GM12878 (cell line): ENCODE measurements at regions not wholly inside any gene's neighbourhood (a gene's known extent, or its start where the extent isn't known, plus 50 kb on each side); places are given as distances from the start of the nearest gene placed in this dataset.

Source experiments
- ATAC-seq: fragments of 200-7000 bp; cut with Tn5 transposase; 3 replicates; pipeline ENCODE4 v1.9.1; 2020; ENCODE audit warnings: mild to moderate bottlenecking, moderate library complexity
- BruUV-seq: library from RNA; stranded (reverse); fragments of 400-500 nt; replicated peaks from 2 replicates; lab custom pipeline; 2021; lab: Mats Ljungman, UMichigan
- CTCF ChIA-PET: fragments of 300-600 bp; sonication (Branson Sonifier 250); formaldehyde crosslinking; extraction: SDS; loops from one replicate; lab custom pipeline; 2021; ENCODE audit warnings: inconsistent platforms; lab: Yijun Ruan, JAX
- POLR2A ChIA-PET: fragments of 350-600 bp; formaldehyde crosslinking; extraction: SDS; loops from one replicate; lab custom pipeline; 2021; ENCODE audit warnings: inconsistent platforms; lab: Charles Lee
- RAD21 ChIA-PET: fragments of 300-600 bp; sonication (Branson Sonifier 250); formaldehyde crosslinking; loops from one replicate; lab custom pipeline; 2023; ENCODE audit warnings: antibody characterized with exemption; ENCODE audit not compliant: unreplicated experiment; lab: Charles Lee
- SMC1A ChIA-PET: fragments of 300-600 bp; sonication (Branson Sonifier 250); formaldehyde crosslinking; loops from one replicate; lab custom pipeline; 2023; ENCODE audit not compliant: unreplicated experiment, uncharacterized antibody; lab: Charles Lee
- DNase-seq: peaks from one replicate; pipeline ENCODE4 v3.0.0-alpha.2; 2011; ENCODE audit warnings: low read depth, low spot score
- FAIRE-seq: peaks from 3 replicates; lab custom pipeline; 2011; peaks lifted over from hg19 to GRCh38; lab: Jason Lieb, UNC
- H2AFZ ChIP-seq: 2 replicates; pipeline ENCODE4 v1.6.0; 2011; ENCODE audit warnings: low read depth, low read length, control low read depth; ENCODE audit not compliant: control insufficient read depth
- H3K27ac ChIP-seq: 2 replicates; pipeline ENCODE4 v1.5.1; 2011; ENCODE audit warnings: control low read depth; ENCODE audit not compliant: control insufficient read depth, insufficient read depth
- H3K27me3 ChIP-seq, 2 experiments: replicated peaks in 1 of 2; 2 replicates each; pipeline versions ENCODE4 v1.6.0 to v1.6.1; 2011; ENCODE audit warnings: low read length in 1 of 2; ENCODE audit not compliant: control insufficient read depth in 2 of 2, insufficient read depth in 2 of 2
- H3K36me3 ChIP-seq, 2 experiments: 2 replicates each; pipeline ENCODE4 v1.5.1; 2011; ENCODE audit warnings: low read length in 1 of 2; ENCODE audit not compliant: control insufficient read depth in 2 of 2, insufficient read depth in 2 of 2
- H3K4me1 ChIP-seq: 2 replicates; pipeline ENCODE4 v1.6.1; 2011; ENCODE audit warnings: mild to moderate bottlenecking, low read length, moderate library complexity, mixed read lengths; ENCODE audit not compliant: control insufficient read depth, insufficient read depth
- H3K4me2 ChIP-seq: 2 replicates; pipeline ENCODE4 v1.6.0; 2011; ENCODE audit warnings: control low read depth; ENCODE audit not compliant: control insufficient read depth, insufficient read depth
- H3K4me3 ChIP-seq: fragments of 200-600 bp; sonication (generic); 2 replicates; pipeline ENCODE4 v1.5.1; 2016
- H3K79me2 ChIP-seq: 2 replicates; pipeline ENCODE4 v1.6.0; 2011; ENCODE audit warnings: low read length; ENCODE audit not compliant: control insufficient read depth, insufficient read depth
- H3K9ac ChIP-seq: 2 replicates; pipeline ENCODE4 v1.8.0; 2011; ENCODE audit warnings: low read length, control low read depth, mixed read lengths; ENCODE audit not compliant: control insufficient read depth, insufficient read depth
- H3K9me3 ChIP-seq: replicated peaks from 3 replicates; pipeline ENCODE4 v1.5.1; 2011; ENCODE audit warnings: mild to moderate bottlenecking, low read length; ENCODE audit not compliant: control insufficient read depth, insufficient read depth
- H4K20me1 ChIP-seq: 2 replicates; pipeline ENCODE4 v1.6.0; 2011; ENCODE audit not compliant: control insufficient read depth, insufficient read depth
- CEBPB ChIP-seq, 2 experiments: fragments of 150-350 bp in 1 of 2; IDR thresholded peaks; 2 replicates each; pipeline ENCODE4 v1.6.1; 2012 to 2014; ENCODE audit warnings: low read depth in 2 of 2, low read length in 2 of 2, borderline replicate concordance in 1 of 2, inconsistent platforms in 1 of 2
- DPF2 ChIP-seq: fragments of 450-650 bp; IDR thresholded peaks from 2 replicates; pipeline ENCODE4 v1.6.1; 2017; ENCODE audit warnings: mild to moderate bottlenecking
- E2F8 ChIP-seq: fragments of 450-650 bp; IDR thresholded peaks from 2 replicates; pipeline ENCODE4 v1.6.1; 2018; ENCODE audit warnings: mild to moderate bottlenecking, low read depth, moderate library complexity; ENCODE audit not compliant: partially characterized antibody
- EGR1 ChIP-seq, 2 experiments: IDR thresholded peaks; 1 replicate in 1 of 2; 2 replicates in 1 of 2; pipeline ENCODE4 v1.6.1; 2011 to 2012; ENCODE audit warnings: low read depth in 2 of 2, low read length in 2 of 2, borderline replicate concordance in 1 of 2, mild to moderate bottlenecking in 1 of 2, moderate library complexity in 1 of 2
- EP300 ChIP-seq, 2 experiments: fragments of 150-350 bp in 1 of 2; IDR thresholded peaks; 2 replicates each; pipeline ENCODE4 v1.6.1; 2011 to 2012; ENCODE audit warnings: low read depth in 2 of 2, low read length in 2 of 2, borderline replicate concordance in 1 of 2, improper control_type of control experiment in 1 of 2, inconsistent platforms in 1 of 2; ENCODE audit not compliant: control insufficient read depth in 1 of 2
- GABPA ChIP-seq: IDR thresholded peaks from 2 replicates; pipeline ENCODE4 v1.6.1; 2014; ENCODE audit warnings: antibody characterized with exemption, low read depth, mild to moderate bottlenecking, inconsistent platforms
- IKZF2 ChIP-seq, 2 experiments: fragments of 450-650 bp; IDR thresholded peaks; 2 replicates each; pipeline ENCODE4 v1.6.1; 2017; ENCODE audit warnings: mild to moderate bottlenecking in 2 of 2, moderate library complexity in 2 of 2
- RB1 ChIP-seq: fragments of 450-650 bp; formaldehyde crosslinking; IDR thresholded peaks from 2 replicates; pipeline ENCODE4 v1.6.1; 2017; ENCODE audit warnings: mild to moderate bottlenecking, borderline replicate concordance
- SMARCA5 ChIP-seq: fragments of 450-650 bp; IDR thresholded peaks from 2 replicates; pipeline ENCODE4 v1.6.1; 2017; ENCODE audit warnings: mild to moderate bottlenecking
- SREBF2 ChIP-seq: IDR thresholded peaks from 2 replicates; pipeline ENCODE4 v1.6.1; 2012; ENCODE audit warnings: mild to moderate bottlenecking, low read length
- TBL1XR1 ChIP-seq: IDR thresholded peaks from 2 replicates; pipeline ENCODE4 v1.6.1; 2012; ENCODE audit warnings: low read depth, low read length, improper control_type of control experiment
- WGBS: methylation state at CpG from one replicate; pipeline ENCODE4 v1.1.6; 2016; ENCODE audit warnings: low lambda C conversion rate; ENCODE audit not compliant: insufficient replicate concordance, insufficient coverage; ENCODE audit errors: missing lambda C conversion rate; 5-methylcytosine and 5-hydroxymethylcytosine counted together
- in situ Hi-C: fragments of 300-500 bp; cut with MboI; formaldehyde crosslinking; loops from 9 replicates; pipeline ENCODE4 v1.14.3; 2018; ENCODE audit warnings: mixed read lengths
- intact Hi-C: fragments of 100-400 bp; cut with micrococcal nuclease; formaldehyde crosslinking; loops from one replicate; pipeline ENCODE4 v1.14.2; 2022; ENCODE audit not compliant: unreplicated experiment

- ChIA-PET POLR2A (no interaction called here), SMC1A (no interaction called here), RAD21 (no interaction called here), CTCF (no interaction called here)
- BruUV-seq: no TSS peak
- in situ Hi-C loops (no loop called here), intact Hi-C loops (no loop called here)
- no peaks in the 10 kb centered on the region for H3K27me3 ChIP-seq
- H3K79me2 ChIP-seq: no peaks in the 10 kb centered on the region
- WGBS: 37% methylated on average over 5 of the region's 5 CpGs
- no peak overlapping the region for H3K9ac ChIP-seq
- H3K4me1 ChIP-seq: 0 out of 2 replicates have a peak, but pooled peaks cover 3% of the 10 kb centered on the region
- ATAC-seq (no peak), FAIRE-seq (no peak), DNase-seq (no peak)
- H3K9me3 ChIP-seq: no peaks in the 10 kb centered on the region
- no peak overlapping the region for H3K4me3 ChIP-seq
- no peak overlapping the region for H3K4me2 ChIP-seq
- H4K20me1 ChIP-seq: no peaks in the 10 kb centered on the region
- no peaks in the 10 kb centered on the region for H3K36me3 ChIP-seq
- no peak for TF ChIP-seq IKZF2 (IDR thresholded peaks at IDR 0.05)
- no peak for TF ChIP-seq RB1
- TF ChIP-seq SMARCA5: no peak
- H3K27ac ChIP-seq: no peak overlapping the region
- H2AFZ ChIP-seq: peak overlapping the region; percentile 10; the same call in 1 of the 2 replicates
Measured at GRCh38 chr4:141395919-141396318, 175.2 kb downstream of the ZNF330 start.

- no peak overlapping the region for H2AFZ ChIP-seq
- CTCF ChIA-PET: interaction anchor here (0.8 to 1.0 kb wide), 2 partner anchors 309 to 319 kb away, joined by 3 to 4 read pairs; no protein-coding TSS in a partner anchor
- RAD21 ChIA-PET: no interaction called here
- no peaks in the 10 kb centered on the region for H4K20me1 ChIP-seq
- H3K9ac ChIP-seq: no peak overlapping the region
- H3K27me3 ChIP-seq: no peaks in the 10 kb centered on the region
- no peak for ATAC-seq
- H3K36me3 ChIP-seq: no peaks in the 10 kb centered on the region
- intact Hi-C loops (no loop called here), in situ Hi-C loops (no loop called here)
- POLR2A ChIA-PET: no interaction called here
- H3K9me3 ChIP-seq: no peaks in the 10 kb centered on the region
- 48% methylated on average over 5 of the region's 5 CpGs for WGBS
- no peak for DNase-seq
- H3K4me1 ChIP-seq: no peaks in the 10 kb centered on the region
- no peak for TF ChIP-seq EGR1 (IDR thresholded peaks at IDR 0.05; ENCODE audit: borderline replicate concordance in 1 of 2, low read depth in 2 of 2, low read length in 2 of 2)
- no peak for TF ChIP-seq E2F8
- TF ChIP-seq CEBPB (IDR thresholded peaks at IDR 0.05; ENCODE audit: borderline replicate concordance in 1 of 2, low read depth in 2 of 2, low read length in 2 of 2): no peak
- TF ChIP-seq GABPA: no peak
- TF ChIP-seq SREBF2: no peak
- TF ChIP-seq DPF2: no peak
- no peak for TF ChIP-seq EP300 (IDR thresholded peaks at IDR 0.05; ENCODE audit: borderline replicate concordance in 1 of 2, control insufficient read depth in 1 of 2, low read depth in 2 of 2, low read length in 2 of 2)
- TF ChIP-seq TBL1XR1: no peak
- SMC1A ChIA-PET: interaction anchor here (1.0 to 1.4 kb wide), 2 partner anchors 8 to 17 kb away, joined by 3 read pairs; no protein-coding TSS in a partner anchor
- no peak overlapping the region for H3K4me3 ChIP-seq
- no peak for FAIRE-seq
- H3K4me2 ChIP-seq: no peak overlapping the region
- no TSS peak for BruUV-seq
- no peak overlapping the region for H3K27ac ChIP-seq
- H3K79me2 ChIP-seq: no peaks in the 10 kb centered on the region
Measured at GRCh38 chr4:141402712-141403111, 182.0 kb downstream of the ZNF330 start.
